ENCODE measurements at regions not wholly inside any gene's neighbourhood (a gene's known extent, or its start where the extent isn't known, plus 50 kb on each side); places are given as distances from the start of the nearest gene placed in this dataset.

DNA sequence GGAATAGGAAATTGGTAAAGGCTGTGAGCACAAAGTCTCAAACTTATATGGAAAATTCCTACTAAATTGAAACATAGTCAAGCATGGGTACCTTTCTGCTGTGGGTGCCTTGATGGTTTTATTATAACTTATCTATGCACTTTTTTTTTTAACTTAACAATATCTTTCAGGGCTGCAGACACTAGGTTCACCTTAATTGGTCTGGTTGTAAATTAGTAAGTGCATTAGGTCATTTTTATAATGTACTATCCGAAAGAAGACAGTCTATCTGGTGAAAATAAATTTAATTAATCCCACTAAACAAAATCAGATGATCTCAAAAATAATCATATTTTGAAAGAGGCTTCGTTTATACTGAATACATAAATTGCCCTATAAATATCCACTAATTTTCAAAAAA lies 446.8 kb upstream of the DCN start:
- TF ChIP-seq POLR2A (IDR thresholded peaks at IDR 0.05; ENCODE audit: low read depth, low read length) (no peak), TAF1 (IDR thresholded peaks at IDR 0.05; ENCODE audit: low read depth, low read length) (no peak), POLR2AphosphoS5 (IDR thresholded peaks at IDR 0.05; ENCODE audit: low read depth, low read length) (no peak)

Measured in GM12891 (cell line).